HG03558 (cell line): ENCODE measurements at regions not wholly inside any gene's neighbourhood (a gene's known extent, or its start where the extent isn't known, plus 50 kb on each side); places are given as distances from the start of the nearest gene placed in this dataset.
"Not testable (repeated sequence)": the region's sequence is repeated elsewhere in the genome, so short reads cannot be mapped to it uniquely, and the experiment has no call there.

Experiments used
- ATAC-seq: cut with Tn5 transposase; IDR thresholded peaks from one replicate; pipeline ENCODE4 v1.9.1; 2021; ENCODE audit warnings: moderate number of reproducible peaks; ENCODE audit not compliant: unreplicated experiment; ENCODE audit errors: extremely low read depth

DNA sequence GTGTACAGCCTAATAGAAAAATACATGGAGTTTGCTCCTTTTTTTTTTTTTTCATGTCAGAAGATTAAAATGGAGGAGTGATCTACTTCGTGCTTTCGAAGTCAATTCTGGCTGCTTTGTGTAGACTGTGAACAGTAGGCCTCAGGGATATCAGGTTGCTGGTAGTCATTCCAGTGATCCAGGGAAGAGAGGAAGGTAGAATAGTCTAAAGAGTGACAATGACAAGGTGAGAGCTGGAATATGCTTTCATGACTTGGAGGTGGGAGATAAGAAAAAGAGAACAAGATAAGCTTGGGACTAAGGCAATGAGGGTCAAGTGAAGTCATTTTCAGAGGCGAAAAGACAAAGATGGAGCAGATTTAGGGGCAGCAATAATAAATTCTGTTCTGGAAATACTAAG lies 111.3 kb upstream of the MIR17HG start:
- no peak for ATAC-seq

DNA sequence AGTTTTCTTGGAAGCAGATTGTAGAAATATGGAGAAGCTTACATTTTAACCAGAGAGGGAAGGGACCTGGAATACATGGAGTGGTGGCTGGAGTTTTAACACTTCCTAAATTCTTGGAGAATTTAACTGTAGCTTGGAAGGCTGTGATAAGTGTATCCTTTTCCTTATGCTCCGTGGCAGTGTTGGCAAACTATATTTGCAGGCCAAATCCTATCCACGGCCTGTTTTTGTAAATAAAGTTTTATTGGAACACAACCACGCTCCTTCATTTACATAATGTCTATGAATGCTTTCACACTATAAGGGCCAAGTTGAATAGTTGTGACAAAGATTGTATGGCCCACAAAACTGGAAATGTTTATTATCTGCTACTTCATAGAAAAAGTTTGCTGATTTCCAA lies 110.6 kb upstream of the MIR17HG start:
- ATAC-seq, result no peak

DNA sequence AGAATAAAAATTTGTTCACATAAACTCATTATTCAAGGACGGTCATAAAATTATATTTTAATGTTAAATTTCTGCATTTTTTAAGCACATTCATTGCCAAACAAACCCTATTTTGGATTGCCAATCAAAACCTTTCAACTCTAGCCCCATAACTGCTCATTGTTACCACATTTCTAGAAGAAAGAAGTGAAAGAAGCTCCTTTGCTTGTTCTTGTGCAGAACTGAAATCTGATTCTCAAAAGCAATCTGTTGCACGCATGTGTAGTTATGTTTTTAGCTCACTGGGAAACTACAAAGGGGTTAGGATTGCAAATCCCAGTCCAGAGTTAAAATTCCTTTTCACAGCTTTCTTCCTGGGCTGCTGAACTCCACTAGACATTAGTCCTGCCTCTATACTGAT lies 109.5 kb upstream of the MIR17HG start:
- no peak for ATAC-seq

DNA sequence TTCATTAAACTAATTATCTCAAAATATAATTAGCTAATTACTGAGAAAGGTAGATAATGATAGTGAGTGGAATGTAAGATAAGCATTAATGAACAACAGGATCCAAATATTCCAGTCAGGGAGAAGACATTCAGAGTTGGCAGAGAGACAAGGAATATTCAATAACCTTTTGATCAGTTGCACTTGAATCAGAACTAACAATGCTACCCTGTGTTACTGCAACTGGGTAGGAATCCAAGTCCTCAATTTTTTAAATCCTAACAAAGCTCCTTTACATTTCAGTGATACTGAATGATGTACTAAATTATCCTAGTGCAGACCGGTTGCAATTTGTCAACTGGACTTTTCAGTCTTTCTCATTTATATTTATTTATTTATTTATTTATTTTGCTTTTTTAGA lies 107.1 kb upstream of the MIR17HG start:
- ATAC-seq, result no peak

DNA sequence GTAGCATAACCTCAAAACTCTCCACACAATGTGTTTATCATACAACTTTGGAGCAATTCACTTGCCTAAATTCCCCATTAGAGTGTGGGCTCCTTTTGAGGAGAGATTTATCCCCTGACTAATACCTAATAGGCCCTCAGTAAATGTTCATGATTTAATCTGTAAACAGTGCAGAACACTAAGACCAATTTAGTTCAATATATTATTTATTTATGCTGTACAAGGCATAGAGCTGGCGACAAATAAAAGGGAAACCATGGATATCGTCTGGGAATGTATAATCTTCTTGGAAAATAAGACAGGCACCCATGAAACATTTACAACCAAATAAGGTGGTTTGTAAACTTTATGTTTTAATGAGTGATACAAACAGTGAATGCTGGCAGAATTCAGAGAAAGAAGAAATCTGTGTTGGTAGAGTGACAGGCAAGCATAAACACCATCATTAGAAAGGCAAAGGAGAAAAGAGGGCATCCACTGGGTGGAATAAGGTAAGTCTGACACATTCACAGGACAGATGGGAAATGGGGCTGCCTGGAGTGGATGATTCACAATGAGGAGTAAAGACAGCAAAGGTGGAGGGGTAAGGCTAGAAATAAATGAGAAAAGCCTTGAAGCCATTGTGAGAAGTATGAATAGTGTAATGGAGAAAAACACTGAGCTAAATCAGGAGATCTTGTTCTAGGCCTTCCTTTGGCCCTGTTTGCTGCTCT lies 106.1 kb upstream of the MIR17HG start:
- ATAC-seq, result no peak

DNA sequence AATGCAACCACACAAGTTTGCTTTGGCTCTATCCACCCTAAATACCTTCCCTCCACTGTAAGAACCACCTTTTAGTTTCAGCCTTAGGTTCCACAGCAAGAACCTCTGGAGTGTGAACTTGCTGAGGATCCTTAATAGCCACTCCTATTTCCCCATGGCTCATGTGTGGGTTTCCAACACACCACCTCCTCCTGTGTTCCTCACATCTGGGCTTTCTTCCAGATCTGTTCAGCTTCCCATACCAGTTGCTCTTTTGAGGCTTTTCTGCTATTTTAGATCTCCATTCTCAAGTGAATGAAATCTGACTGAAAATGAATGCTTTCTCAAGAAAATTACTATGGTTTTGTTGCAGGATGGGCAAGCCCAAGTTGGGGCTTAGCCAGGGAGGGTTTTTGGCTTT lies 104.8 kb upstream of the MIR17HG start:
- ATAC-seq, result no peak

DNA sequence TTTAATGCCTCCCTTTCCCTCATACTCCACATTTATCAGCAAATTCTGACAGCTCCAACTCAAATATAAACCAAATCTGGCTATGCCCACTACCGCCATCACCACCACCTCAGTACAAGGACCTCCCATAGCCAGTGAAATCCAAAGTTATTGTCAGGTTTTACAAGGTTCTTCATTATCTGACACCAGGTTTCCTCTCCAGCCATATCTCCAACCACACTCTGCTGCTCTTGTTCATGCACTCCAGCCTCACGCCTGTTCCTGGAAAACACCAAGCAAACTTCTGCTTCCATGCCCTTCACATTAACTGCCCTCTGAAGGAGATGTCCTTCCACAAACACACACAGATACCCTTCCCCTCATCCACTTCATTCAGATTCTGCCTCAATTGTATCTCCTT lies 102.2 kb upstream of the MIR17HG start:
- ATAC-seq, result no peak

DNA sequence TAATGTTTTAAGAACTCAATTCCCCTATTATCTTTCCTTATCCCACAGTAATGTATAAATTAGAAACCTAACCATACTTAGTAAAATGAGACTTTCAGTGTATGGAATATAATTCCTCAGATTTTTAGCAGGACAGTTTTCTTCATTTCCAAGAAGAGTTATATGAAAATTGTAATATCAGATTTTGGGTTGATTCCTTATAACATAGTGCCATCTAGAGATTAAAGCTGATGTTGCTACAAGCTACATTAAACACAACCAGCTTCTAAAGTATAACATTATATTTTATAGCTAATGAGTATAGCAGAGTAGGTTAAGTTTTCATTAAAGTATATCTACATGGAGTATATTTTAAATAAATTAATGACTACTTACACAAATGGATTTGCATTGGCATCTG lies 99.7 kb upstream of the MIR17HG start:
- ATAC-seq, result no peak

DNA sequence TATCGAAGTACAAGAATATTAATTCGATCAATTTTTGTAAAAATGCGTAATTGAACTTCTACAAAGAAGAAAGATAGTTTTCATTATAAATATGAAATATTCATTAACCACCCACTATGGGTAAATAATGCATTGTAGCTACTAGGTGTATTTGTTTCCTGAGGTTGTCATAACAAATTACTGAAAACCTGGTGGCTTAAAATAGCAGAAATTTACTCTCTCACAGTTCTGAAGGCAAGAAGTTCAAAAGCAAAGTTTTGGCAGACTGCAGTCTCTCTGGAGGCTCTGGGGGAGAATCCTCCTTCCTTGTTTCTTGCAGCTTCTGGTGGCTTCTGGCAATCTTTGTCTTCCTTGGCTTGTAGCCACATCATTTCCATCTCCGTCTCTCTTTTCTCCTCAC lies 99.2 kb upstream of the MIR17HG start:
- no peak for ATAC-seq

DNA sequence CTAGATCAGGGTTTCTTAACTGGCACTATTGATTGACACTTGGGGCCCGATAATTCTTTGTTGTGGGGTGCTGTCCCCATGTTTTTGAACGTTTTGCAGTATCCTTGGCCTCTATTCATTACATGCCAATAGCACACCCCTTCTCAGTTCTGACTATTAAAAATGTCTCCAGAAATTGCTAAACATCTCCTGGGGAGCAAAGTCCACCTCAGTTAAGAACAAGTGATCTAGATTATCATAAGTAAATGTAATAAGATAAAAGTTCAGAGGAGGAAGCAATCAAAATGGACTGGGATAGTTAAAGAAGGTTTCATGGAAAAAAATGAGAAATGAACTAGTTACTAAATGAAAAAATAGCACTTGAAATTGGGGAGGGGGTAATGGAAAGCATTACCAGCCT lies 98.1 kb upstream of the MIR17HG start:
- ATAC-seq, result no peak

DNA sequence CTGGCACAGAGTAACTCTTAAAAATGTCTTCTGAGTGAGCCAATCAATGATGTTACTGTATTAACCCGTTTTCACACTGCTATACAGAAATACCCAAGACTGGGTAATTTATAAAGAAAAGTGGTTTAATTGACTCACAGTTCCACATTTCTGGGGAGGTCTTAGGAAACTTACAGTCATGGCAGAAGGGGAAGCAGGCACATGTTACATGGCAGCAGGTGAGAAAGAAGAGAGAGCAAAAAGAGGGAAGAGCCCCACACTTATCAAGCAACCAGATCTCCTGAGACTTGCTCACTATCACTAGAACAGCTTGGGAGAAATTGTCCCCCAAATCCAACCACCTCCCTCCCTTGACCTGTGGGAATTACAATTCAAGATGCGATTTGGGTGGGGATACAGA lies 97.6 kb upstream of the MIR17HG start:
- ATAC-seq, result no peak

DNA sequence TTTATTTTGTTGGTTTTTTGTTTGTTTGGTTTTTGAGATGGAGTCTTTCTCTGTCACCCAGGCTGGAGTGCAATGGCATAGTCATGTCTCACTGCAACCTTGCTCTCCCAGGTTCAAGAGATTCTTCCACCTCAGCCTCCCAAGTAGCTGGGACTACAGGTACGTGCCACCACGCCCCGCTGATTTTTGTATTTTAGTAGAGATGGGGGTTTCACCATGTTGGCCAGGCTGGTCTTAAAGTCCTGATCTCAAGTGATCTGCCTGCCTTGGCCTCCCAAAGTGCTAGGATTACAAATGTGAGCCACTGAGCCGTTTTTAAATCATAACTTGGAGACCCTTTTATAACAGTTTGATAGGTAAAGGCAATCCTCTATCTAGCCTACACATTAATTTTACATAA lies 95.9 kb upstream of the MIR17HG start:
- not testable (repeated sequence) for ATAC-seq

DNA sequence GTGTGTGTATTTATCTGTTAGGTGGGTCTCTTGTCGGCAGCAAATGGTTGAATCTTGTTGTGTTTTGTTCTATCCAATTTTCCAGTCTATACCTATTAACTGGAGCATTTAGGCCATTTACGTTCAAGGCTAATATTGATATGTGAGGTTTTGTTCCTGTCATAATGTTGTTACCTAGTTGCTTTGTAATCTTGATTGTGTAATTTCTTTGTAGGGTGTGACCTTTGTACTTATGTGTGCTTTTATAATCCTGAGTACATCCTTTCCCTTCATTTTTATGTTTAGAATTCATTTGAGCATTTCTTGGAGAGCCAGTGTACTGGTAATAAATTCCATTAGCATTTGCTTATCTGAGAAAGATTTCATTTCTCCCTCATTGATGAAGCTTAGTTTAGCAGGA lies 83.0 kb upstream of the MIR17HG start:
- ATAC-seq, result no peak

DNA sequence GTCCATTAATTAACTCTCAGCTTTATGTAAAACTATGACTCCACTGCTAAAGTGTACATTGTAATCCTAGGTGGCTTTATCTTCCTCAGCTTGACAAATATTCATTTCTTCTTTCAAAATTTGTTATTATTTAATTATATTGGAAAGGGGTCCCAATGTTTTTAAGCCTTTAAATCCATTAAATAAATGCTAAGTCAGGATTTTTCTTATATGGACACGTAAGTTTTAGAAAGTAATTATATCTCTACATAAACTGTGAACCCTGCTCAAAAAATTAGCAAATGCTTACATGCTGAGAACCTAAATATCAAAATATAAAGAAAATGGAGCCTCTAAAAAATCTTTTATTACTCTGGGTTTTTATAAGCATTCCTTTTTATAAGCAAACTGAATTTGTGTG lies 78.2 kb upstream of the MIR17HG start:
- no peak for ATAC-seq

DNA sequence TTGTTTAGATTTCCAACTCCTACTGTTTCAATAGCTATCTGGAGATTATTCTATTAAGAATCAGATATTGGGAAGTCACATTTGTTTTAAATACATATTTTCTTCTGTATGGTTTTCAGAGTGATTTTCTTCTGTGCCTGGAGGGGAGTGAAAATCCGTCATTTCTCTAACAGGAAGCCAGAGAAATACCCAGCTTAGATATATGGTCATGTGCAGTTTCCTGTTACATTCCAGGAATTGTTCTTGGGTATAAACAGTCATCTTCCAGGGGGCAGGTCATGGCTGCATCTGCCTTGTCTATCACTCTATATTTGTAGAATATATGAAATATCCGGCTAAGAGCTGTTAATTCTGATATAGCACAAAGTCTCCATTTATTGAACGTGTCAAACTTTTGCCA lies 77.5 kb upstream of the MIR17HG start:
- ATAC-seq, result no peak

DNA sequence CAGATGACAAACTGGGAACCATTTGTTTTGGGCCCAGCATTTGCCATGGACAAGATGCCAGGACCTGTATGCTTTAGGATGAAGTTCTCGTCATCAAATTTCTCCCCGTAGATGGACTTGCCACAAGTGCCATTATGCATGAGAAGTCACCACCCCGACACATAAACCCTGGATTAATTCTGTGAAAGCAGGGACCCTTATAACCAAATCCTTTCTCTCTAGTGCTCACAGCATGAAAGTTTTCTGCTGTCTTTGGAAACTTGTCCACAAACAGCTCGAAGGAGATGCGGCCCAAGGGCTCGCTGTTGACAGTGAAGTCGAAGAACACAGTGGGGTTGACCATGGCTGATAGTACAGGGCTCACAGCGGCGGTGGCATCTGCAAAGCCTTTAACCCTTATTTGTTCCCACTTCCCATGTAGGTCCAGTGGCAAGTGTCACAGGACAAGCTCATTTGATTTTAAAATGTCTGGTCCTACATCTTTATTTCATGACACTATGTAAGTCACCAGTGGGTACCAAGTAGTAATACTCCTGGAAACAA lies 75.2 kb upstream of the MIR17HG start:
- no peak for ATAC-seq

DNA sequence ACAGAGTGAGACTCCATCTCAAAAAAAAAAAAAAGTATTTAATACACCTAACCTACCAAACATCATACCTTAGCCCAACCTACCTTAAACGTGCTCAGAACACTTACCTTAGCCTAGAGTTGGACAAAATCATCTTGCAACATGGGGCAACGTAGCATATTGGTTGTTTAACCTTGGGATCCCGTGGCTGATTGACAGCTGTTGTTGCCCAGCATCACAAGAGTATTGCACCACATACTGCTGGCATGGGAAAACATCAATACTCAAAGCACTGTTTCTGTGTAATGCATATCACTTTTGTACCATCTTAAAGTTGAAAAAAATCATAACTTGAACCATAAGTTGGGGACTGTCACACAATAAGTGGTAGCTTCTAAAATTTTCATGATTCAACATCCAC lies 73.8 kb upstream of the MIR17HG start:
- ATAC-seq, result no peak

DNA sequence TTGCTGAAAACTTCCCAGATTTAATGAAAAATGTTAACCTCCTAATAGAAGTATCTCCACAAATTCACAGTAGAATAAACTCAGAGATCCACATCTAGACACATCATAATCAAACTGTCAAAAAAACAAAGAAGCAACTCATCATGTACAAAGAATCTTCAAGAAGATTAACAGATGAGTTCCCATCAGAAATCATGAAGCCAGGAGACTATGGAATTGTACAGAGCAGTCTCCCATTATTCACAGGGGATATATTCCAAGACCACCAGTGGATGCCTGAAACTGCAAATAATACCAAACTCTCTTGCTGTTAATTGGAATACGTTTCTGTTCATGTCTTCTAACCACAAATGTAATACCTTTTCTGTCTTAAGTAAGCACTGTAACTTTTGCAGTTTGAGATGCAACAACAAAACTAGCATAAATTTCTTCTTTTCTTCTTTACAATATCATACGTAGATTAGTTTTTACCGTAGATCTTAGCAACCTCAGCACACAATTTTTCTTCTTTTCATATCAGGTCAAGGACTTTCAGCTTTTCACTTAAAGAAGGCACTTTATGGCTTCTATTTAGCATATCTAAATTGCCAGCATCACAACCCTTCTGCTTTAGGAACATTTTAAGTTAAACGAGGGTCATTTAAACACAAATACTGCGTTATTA lies 70.3 kb upstream of the MIR17HG start:
- ATAC-seq, result no peak

DNA sequence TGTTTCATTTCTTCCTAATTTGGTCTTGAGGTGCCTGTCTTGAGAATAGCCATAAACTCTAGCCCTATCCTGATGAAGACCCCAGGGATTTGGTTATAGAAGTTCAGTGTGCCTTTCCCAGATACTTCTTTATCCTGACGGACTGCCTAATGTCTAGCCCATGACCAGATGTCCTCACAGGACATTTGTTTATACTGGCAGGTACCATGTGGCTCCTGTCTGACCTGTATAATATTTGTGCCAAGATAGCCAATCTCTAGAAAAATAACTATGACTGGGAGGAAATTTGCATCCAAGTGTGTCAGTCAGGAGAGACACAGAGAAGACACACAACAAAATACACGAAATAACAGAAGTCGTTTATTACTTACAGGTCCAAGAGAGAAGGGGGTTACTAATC lies 69.2 kb upstream of the MIR17HG start:
- no peak for ATAC-seq

DNA sequence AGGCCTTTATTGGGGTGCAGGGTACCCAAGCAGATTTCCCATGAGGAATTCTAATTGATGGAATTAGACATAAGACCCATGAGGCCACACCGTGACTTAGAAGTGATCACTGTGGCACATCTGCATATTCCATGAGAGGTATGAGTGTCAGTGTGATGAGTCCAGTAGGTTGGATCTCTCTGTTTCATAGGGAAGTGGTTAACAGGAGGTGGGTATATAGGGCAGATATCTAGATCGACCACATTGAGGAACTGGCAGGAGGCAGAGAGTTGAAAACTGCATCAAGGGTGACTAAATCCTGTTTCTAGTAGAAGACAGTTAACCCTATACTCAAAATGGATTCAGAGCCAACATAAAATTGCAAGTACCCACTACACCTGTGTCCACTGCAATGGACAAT lies 68.6 kb upstream of the MIR17HG start:
- no peak for ATAC-seq

DNA sequence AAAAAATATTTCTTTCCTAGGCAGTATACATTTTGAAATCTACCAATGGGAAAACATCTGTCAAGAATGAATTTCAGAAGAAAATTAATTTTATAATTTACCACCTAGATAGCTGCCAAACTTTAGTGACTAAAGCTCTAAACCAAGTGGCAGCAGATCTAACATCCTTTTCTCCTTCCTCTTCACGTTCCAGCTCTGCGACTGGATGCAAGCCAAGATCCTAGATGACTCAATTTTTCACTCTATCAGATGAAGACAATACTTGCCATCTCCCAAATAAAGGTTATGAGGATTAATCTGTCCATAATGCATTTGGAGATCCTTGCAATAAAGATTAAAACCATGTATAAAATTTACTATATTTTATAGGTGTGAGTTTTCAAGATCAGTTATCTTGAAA lies 66.7 kb upstream of the MIR17HG start:
- ATAC-seq, result no peak

DNA sequence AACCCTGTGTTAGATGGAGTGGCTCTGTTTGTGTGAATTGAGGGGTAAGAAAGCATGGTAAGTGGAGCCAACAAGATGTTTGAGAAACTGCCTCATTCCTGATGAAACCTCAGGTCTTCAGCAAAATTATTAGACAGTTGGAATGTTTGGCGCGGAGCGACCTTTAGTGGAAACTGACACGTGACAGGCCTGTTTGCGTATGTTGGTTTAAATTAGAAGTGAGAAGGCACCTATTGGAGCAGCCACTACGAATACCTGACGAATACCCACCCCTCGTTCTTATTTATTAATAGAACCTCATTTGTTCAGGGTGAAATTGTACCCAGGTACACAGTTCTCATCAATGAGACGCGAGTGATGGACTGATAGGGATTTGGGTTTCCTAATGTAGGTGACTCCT lies 63.2 kb upstream of the MIR17HG start:
- ATAC-seq, result no peak
